Suprapubic skin (tissue), 4 donors: ENCODE measurements at regions not wholly inside any gene's neighbourhood (a gene's known extent, or its start where the extent isn't known, plus 50 kb on each side); places are given as distances from the start of the nearest gene placed in this dataset.

Source experiments
- EP300 ChIP-seq: sonication (generic); formaldehyde crosslinking; IDR thresholded peaks from one replicate; pipeline ENCODE4 v1.6.1; 2017; ENCODE audit warnings: antibody characterized with exemption
- POLR2A ChIP-seq, 2 donors: fragments of 450-650 bp; IDR thresholded peaks; one replicate each; pipeline ENCODE4 v1.6.1; 2017; ENCODE audit warnings: antibody characterized with exemption in 2 of 2, mild to moderate bottlenecking in 2 of 2, moderate library complexity in 2 of 2
- POLR2AphosphoS5 ChIP-seq, 3 donors: sonication (generic); formaldehyde crosslinking; IDR thresholded peaks; one replicate each; pipeline ENCODE4 v1.6.1; 2017; ENCODE audit warnings: antibody characterized with exemption in 3 of 3
- TF ChIP-seq, protein P1 (sequence below), 2 donors: fragments of 200-600 bp in 1 of 2; fragments of 450-650 bp in 1 of 2; sonication (generic) in 1 of 2; IDR thresholded peaks; one replicate each; pipeline ENCODE4 v1.5.1; 2016 to 2019; ENCODE audit warnings: antibody characterized with exemption in 2 of 2, mild to moderate bottlenecking in 1 of 2, moderate library complexity in 1 of 2

DNA sequence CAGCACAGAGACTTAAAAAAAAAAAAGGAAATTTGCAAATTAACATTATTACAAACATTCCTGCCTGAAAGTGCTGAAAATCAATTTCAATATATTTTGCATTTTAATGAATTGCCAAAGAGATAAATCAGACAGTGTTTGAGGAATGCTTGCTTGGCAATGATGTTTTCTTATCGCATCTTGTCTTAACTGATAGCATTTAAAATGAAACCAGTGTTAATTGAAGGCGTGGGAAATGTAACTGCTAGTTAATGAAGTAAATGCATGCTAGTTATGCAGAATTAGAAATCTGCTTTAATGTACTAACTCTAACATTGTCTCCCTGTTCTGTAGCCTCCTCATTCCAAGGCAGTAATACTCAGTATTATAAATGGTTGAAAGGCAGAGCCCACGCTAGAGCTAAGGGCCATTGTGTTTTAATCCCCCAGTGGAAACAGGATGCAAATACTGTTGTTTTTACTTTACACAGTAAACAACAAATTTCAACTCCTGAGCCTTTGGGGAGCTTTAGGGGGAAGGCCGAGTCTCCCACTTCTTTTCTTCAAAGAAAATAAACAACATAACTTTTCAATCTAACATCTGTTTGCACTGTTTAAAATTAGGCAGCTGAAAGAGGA is 586.9 kb downstream of the TLE4 start:
- TF ChIP-seq EP300 (no peak), POLR2A (IDR thresholded peaks at IDR 0.05) (no peak), POLR2AphosphoS5 (IDR thresholded peaks at IDR 0.05) (no peak)
- TF ChIP-seq, protein P1, sequence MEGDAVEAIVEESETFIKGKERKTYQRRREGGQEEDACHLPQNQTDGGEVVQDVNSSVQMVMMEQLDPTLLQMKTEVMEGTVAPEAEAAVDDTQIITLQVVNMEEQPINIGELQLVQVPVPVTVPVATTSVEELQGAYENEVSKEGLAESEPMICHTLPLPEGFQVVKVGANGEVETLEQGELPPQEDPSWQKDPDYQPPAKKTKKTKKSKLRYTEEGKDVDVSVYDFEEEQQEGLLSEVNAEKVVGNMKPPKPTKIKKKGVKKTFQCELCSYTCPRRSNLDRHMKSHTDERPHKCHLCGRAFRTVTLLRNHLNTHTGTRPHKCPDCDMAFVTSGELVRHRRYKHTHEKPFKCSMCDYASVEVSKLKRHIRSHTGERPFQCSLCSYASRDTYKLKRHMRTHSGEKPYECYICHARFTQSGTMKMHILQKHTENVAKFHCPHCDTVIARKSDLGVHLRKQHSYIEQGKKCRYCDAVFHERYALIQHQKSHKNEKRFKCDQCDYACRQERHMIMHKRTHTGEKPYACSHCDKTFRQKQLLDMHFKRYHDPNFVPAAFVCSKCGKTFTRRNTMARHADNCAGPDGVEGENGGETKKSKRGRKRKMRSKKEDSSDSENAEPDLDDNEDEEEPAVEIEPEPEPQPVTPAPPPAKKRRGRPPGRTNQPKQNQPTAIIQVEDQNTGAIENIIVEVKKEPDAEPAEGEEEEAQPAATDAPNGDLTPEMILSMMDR (IDR thresholded peaks at IDR 0.05) = no peak
